ENCODE measurements at regions not wholly inside any gene's neighbourhood (a gene's known extent, or its start where the extent isn't known, plus 50 kb on each side); places are given as distances from the start of the nearest gene placed in this dataset.

DNA sequence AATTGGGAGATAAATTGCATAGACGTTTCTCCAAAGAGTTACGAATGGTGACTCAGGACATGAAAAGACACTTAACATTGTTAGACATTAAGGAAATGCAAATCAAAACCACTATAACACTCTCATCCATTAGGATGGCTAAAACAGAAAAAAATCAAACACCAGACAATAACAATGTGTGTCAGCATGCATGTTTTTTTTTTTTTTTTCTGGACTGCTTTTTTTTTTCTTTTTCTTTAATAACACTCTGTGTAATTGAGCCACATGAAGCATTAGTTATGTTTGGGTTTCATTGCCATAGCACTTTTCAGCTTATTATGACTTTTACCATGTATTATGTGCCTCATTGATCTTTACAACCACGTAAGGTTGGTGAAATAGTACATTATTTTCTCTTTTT, 95.0 kb downstream of the NFKBIZ start:
- intact Hi-C loops (cut with DNase I) = no loop called here
- no peaks in the 10 kb centered on the region for H3K36me3 ChIP-seq
- H3K4me1 ChIP-seq = peaks cover 27% of the 10 kb centered on the region
- TF ChIP-seq, protein P1, sequence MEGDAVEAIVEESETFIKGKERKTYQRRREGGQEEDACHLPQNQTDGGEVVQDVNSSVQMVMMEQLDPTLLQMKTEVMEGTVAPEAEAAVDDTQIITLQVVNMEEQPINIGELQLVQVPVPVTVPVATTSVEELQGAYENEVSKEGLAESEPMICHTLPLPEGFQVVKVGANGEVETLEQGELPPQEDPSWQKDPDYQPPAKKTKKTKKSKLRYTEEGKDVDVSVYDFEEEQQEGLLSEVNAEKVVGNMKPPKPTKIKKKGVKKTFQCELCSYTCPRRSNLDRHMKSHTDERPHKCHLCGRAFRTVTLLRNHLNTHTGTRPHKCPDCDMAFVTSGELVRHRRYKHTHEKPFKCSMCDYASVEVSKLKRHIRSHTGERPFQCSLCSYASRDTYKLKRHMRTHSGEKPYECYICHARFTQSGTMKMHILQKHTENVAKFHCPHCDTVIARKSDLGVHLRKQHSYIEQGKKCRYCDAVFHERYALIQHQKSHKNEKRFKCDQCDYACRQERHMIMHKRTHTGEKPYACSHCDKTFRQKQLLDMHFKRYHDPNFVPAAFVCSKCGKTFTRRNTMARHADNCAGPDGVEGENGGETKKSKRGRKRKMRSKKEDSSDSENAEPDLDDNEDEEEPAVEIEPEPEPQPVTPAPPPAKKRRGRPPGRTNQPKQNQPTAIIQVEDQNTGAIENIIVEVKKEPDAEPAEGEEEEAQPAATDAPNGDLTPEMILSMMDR (IDR thresholded peaks at IDR 0.05) = no peak
- H3K27ac ChIP-seq = no peak overlapping the region
- DNase-seq (no peak), ATAC-seq (no peak)
- no peaks in the 10 kb centered on the region for H3K27me3 ChIP-seq (ENCODE audit: low read depth)
- H3K9me3 ChIP-seq = no peaks in the 10 kb centered on the region
- no peak overlapping the region for H3K4me3 ChIP-seq

- peaks cover 22% of the 10 kb centered on the region for H3K4me1 ChIP-seq
- no peak overlapping the region for H3K27ac ChIP-seq
- TF ChIP-seq, protein P1 (IDR thresholded peaks at IDR 0.05) = no peak
- ATAC-seq (no peak), DNase-seq (no peak)
- H3K9me3 ChIP-seq = no peaks in the 10 kb centered on the region
- intact Hi-C loops (cut with DNase I) = no loop called here
- no peaks in the 10 kb centered on the region for H3K36me3 ChIP-seq
- H3K27me3 ChIP-seq (ENCODE audit: low read depth) = no peaks in the 10 kb centered on the region
- H3K4me3 ChIP-seq = no peak overlapping the region
These were observed 96.7 kb downstream of the NFKBIZ start for GRCh38 chr3:101945980-101946379.

DNA sequence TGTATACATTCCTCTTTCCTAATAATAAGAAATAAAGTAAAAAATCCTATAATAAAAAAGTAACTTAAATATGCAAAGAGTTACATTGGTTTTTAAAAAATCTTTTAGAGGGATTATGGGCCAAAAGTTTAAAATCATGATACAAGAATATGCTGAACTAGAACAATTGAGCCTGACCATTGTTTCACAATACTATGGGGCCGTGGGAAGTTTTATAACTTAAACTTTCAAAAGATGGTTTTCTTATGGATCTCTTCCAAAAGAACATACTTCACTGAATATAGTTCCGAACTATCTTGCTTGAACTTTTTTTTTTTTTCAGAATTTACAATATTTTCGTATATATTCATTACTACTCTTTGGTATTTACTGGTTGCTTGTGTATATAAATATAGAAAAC, 97.6 kb downstream of the NFKBIZ start:
- H3K36me3 ChIP-seq = no peaks in the 10 kb centered on the region
- H3K4me1 ChIP-seq = peaks cover 16% of the 10 kb centered on the region
- no peak for DNase-seq
- TF ChIP-seq, protein P1 (IDR thresholded peaks at IDR 0.05) = no peak
- intact Hi-C loops (cut with DNase I) = no loop called here
- H3K9me3 ChIP-seq = no peaks in the 10 kb centered on the region
- H3K4me3 ChIP-seq = no peak overlapping the region
- H3K27ac ChIP-seq = no peak overlapping the region
- ATAC-seq = no peak
- no peaks in the 10 kb centered on the region for H3K27me3 ChIP-seq (ENCODE audit: low read depth)

DNA sequence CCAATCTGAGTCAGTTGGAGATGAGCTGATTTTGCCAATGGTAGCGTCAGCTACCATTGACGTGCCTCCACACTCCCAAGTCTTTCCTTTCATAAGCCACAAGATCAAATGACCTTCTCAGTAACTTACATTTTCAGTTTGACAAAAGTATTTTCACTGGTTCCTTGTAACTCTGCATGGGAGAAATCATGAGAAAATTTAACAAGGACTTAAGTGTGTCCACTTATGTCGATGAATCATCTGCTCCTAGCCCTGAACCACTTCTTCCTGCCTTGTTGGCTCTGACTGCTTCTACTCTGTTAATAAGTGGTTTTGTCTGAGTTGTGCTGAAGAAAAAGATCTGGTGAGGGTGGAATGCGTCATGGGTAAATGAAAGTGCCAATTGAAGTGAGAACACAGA, 101.2 kb downstream of the NFKBIZ start:
- H3K4me3 ChIP-seq = no peak overlapping the region
- DNase-seq (no peak), ATAC-seq (peak; percentile 93 to 95)
- peak overlapping the region; percentile 20 for H3K27ac ChIP-seq
- TF ChIP-seq, protein P1 (IDR thresholded peaks at IDR 0.05) = no peak
- H3K27me3 ChIP-seq (ENCODE audit: low read depth) = no peaks in the 10 kb centered on the region
- intact Hi-C loops (cut with DNase I) = no loop called here
- peaks cover 9% of the 10 kb centered on the region for H3K4me1 ChIP-seq
- H3K36me3 ChIP-seq = no peaks in the 10 kb centered on the region
- H3K9me3 ChIP-seq = no peaks in the 10 kb centered on the region

GRCh38 chr3:101950985-101951733, 101.8 kb downstream of the NFKBIZ start:
- peak in 1 of 2 donors; percentile 25 for ATAC-seq
- Histone ChIP-seq H3K36me3 (no peaks in the 10 kb centered on the region), H3K27me3 (ENCODE audit: low read depth) (no peaks in the 10 kb centered on the region), H3K4me3 (no peak overlapping the region), H3K27ac (no peak overlapping the region), H3K9me3 (no peaks in the 10 kb centered on the region), H3K4me1 (peaks cover 9% of the 10 kb centered on the region)
- intact Hi-C loops (cut with DNase I) = no loop called here
- TF ChIP-seq, protein P1 (IDR thresholded peaks at IDR 0.05) = no peak
- DNase-seq = no peak
